SK-N-SH (cell line): ENCODE measurements at regions not wholly inside any gene's neighbourhood (a gene's known extent, or its start where the extent isn't known, plus 50 kb on each side); places are given as distances from the start of the nearest gene placed in this dataset.

Experiments used
- CTCF ChIA-PET: fragments of 300-600, 350-600 bp; formaldehyde crosslinking; extraction: SDS; loops from one replicate; lab custom pipeline; 2021; lab: Yijun Ruan, JAX
- POLR2A ChIA-PET: fragments of 350-600 bp; sonication (Branson Sonifier 250); formaldehyde crosslinking; extraction: SDS; loops from one replicate; lab custom pipeline; 2020; ENCODE audit warnings: antibody characterized with exemption, inconsistent platforms; lab: Yijun Ruan, JAX
- DNase-seq: peaks from one replicate; pipeline ENCODE4 v3.0.0; 2012
- H2AFZ ChIP-seq: fragments of 200-600 bp; sonication (generic); 2 replicates; pipeline ENCODE4 v1.8.1; 2016; ENCODE audit warnings: antibody characterized with exemption, mild to moderate bottlenecking, low read depth
- H3F3A ChIP-seq: fragments of 200-600 bp; sonication (generic); replicated peaks from 2 replicates; pipeline ENCODE3; 2016; ENCODE audit warnings: antibody characterized with exemption, mild to moderate bottlenecking; ENCODE audit not compliant: insufficient read depth
- H3K27ac ChIP-seq, 2 experiments: fragments of 200-500 bp in 1 of 2; fragments of 200-600 bp in 1 of 2; sonication (Bioruptor generic) in 1 of 2; sonication (generic), shearing (Covaris generic) in 1 of 2; 2 replicates each; pipeline versions ENCODE4 v1.5.1 to v1.6.1; 2014 to 2016; ENCODE audit warnings: low read depth in 2 of 2, inconsistent platforms in 1 of 2, low read length in 1 of 2, mild to moderate bottlenecking in 1 of 2, mixed read lengths in 1 of 2
- H3K27me3 ChIP-seq: fragments of 200-600 bp; sonication (generic), shearing (Covaris generic); 2 replicates; pipeline ENCODE4 v1.6.1; 2016; ENCODE audit warnings: mixed run types; ENCODE audit not compliant: insufficient read depth
- H3K36me3 ChIP-seq, 2 experiments: fragments of 200-500 bp in 1 of 2; fragments of 200-600 bp in 1 of 2; sonication (Bioruptor generic) in 1 of 2; sonication (generic) in 1 of 2; replicated peaks in 1 of 2; 2 replicates each; pipeline versions ENCODE3 to v1.5.1; 2014 to 2016; ENCODE audit warnings: low read length in 1 of 2, mild to moderate bottlenecking in 1 of 2; ENCODE audit not compliant: insufficient read depth in 2 of 2, control insufficient read depth in 1 of 2
- H3K4me1 ChIP-seq, 2 experiments: fragments of 200-500 bp in 1 of 2; fragments of 200-600 bp in 1 of 2; sonication (Bioruptor generic) in 1 of 2; sonication (generic), shearing (Covaris generic) in 1 of 2; 2 replicates each; pipeline versions ENCODE4 v1.5.1 to v1.6.1; 2014 to 2016; ENCODE audit warnings: low read depth in 1 of 2, low read length in 1 of 2, mixed run types in 1 of 2; ENCODE audit not compliant: insufficient read depth in 2 of 2, control insufficient read depth in 1 of 2
- H3K4me2 ChIP-seq: fragments of 200-600 bp; sonication (generic), shearing (Covaris generic); 2 replicates; pipeline ENCODE4 v1.6.1; 2017; ENCODE audit warnings: mixed run types
- H3K4me3 ChIP-seq, 2 experiments: fragments of 200-500 bp in 1 of 2; fragments of 200-600 bp in 1 of 2; sonication (Bioruptor generic) in 1 of 2; sonication (generic), shearing (Covaris generic) in 1 of 2; 2 replicates each; pipeline versions ENCODE4 v1.5.1 to v1.8.1; 2014 to 2016; ENCODE audit warnings: low read depth in 2 of 2, inconsistent platforms in 1 of 2, low read length in 1 of 2, mild to moderate bottlenecking in 1 of 2, mixed read lengths in 1 of 2, moderate library complexity in 1 of 2
- H3K79me2 ChIP-seq: fragments of 200-600 bp; sonication (generic); 2 replicates; pipeline ENCODE4 v1.8.1; 2017; ENCODE audit warnings: mild to moderate bottlenecking; ENCODE audit not compliant: insufficient read depth
- H3K9ac ChIP-seq: fragments of 200-600 bp; sonication (generic); 2 replicates; pipeline ENCODE4 v1.6.1; 2017; ENCODE audit warnings: mixed run types
- H3K9me2 ChIP-seq: fragments of 200-600 bp; sonication (generic); 2 replicates; pipeline ENCODE4 v1.6.1; 2017; ENCODE audit warnings: mixed run types
- H3K9me3 ChIP-seq: fragments of 200-600 bp; sonication (generic); 2 replicates; pipeline ENCODE4 v1.6.1; 2017; ENCODE audit warnings: mixed run types, mild to moderate bottlenecking, moderate library complexity
- H4K20me1 ChIP-seq: fragments of 200-600 bp; sonication (generic); 2 replicates; pipeline ENCODE4 v1.6.1; 2017; ENCODE audit warnings: mild to moderate bottlenecking, mixed run types; ENCODE audit not compliant: insufficient read depth
- ELF1 ChIP-seq: IDR thresholded peaks from 2 replicates; pipeline ENCODE4 v1.4.0; 2012
- EP300 ChIP-seq, 2 experiments: IDR thresholded peaks; 2 replicates each; pipeline versions ENCODE4 v1.4.0 to v1.6.1; 2012; ENCODE audit warnings: borderline replicate concordance in 1 of 2, low read depth in 1 of 2, low read length in 1 of 2
- EZH2phosphoT487 ChIP-seq: fragments of 200-600 bp; sonication (generic); IDR thresholded peaks from 2 replicates; pipeline ENCODE4 v1.6.1; 2017; ENCODE audit warnings: low read depth, mixed run types, mild to moderate bottlenecking, antibody characterized with exemption, moderate library complexity, borderline replicate concordance
- FOSL2 ChIP-seq: IDR thresholded peaks from 2 replicates; pipeline ENCODE4 v1.4.0; 2012; ENCODE audit warnings: low read depth, mild to moderate bottlenecking, moderate library complexity, borderline replicate concordance
- FOXJ3 ChIP-seq: sonication (generic); formaldehyde crosslinking; IDR thresholded peaks from 2 replicates; pipeline ENCODE4 v1.5.1; 2020; ENCODE audit warnings: mild to moderate bottlenecking, missing genetic modification reagents
- GABPA ChIP-seq: IDR thresholded peaks from 2 replicates; pipeline ENCODE4 v1.4.0; 2012; ENCODE audit warnings: low read depth, mild to moderate bottlenecking
- JUND ChIP-seq: IDR thresholded peaks from 2 replicates; pipeline ENCODE4 v1.4.0; 2012
- MEF2A ChIP-seq: IDR thresholded peaks from 2 replicates; pipeline ENCODE4 v1.4.0; 2012; ENCODE audit warnings: low read depth, borderline replicate concordance
- NFIC ChIP-seq: IDR thresholded peaks from 2 replicates; pipeline ENCODE4 v1.4.0; 2012; ENCODE audit warnings: borderline replicate concordance
- PBX3 ChIP-seq: IDR thresholded peaks from 2 replicates; pipeline ENCODE4; 2012
- POLR2AphosphoS5 ChIP-seq: IDR thresholded peaks from 2 replicates; pipeline ENCODE4 v1.6.1; 2012; ENCODE audit warnings: low read depth, low read length
- RCOR1 ChIP-seq: fragments of 150-350 bp; IDR thresholded peaks from 2 replicates; pipeline ENCODE4 v1.6.1; 2017; ENCODE audit warnings: antibody characterized with exemption, low read length
- SIN3A ChIP-seq: IDR thresholded peaks from 2 replicates; pipeline ENCODE4 v1.6.1; 2012; ENCODE audit warnings: low read depth, mild to moderate bottlenecking, low read length, moderate library complexity, borderline replicate concordance
- SMC3 ChIP-seq: IDR thresholded peaks from 2 replicates; pipeline ENCODE4 v1.6.1; 2012; ENCODE audit warnings: low read depth, low read length, improper control_type of control experiment
- TEAD4 ChIP-seq: IDR thresholded peaks from 2 replicates; pipeline ENCODE4 v1.4.0; 2012; ENCODE audit warnings: mild to moderate bottlenecking, borderline replicate concordance; ENCODE audit not compliant: insufficient read depth
- USF1 ChIP-seq: IDR thresholded peaks from 2 replicates; pipeline ENCODE4 v1.4.0; 2012; ENCODE audit warnings: low read depth, borderline replicate concordance
- WGBS: methylation state at CpG from one replicate; pipeline ENCODE4 v1.1.6; 2017; ENCODE audit warnings: low lambda C conversion rate; 5-methylcytosine and 5-hydroxymethylcytosine counted together
- TF ChIP-seq, protein P1 (sequence below): fragments of 150-350 bp; IDR thresholded peaks from 2 replicates; pipeline ENCODE4 v1.6.1; 2017; ENCODE audit warnings: antibody characterized with exemption, low read length, low read depth, borderline replicate concordance
- TF ChIP-seq, protein P2 (sequence below): fragments of 150-350 bp; IDR thresholded peaks from 2 replicates; pipeline ENCODE4 v1.6.1; 2016; ENCODE audit warnings: mild to moderate bottlenecking, low read depth, low read length

- Histone ChIP-seq H4K20me1 (no peaks in the 10 kb centered on the region), H3K36me3 (no peaks in the 10 kb centered on the region), H3K4me2 (no peak overlapping the region), H3K4me3 (no peak overlapping the region), H3K27me3 (no peaks in the 10 kb centered on the region), H3K9ac (no peak overlapping the region), H3K9me3 (no peaks in the 10 kb centered on the region), H3F3A (no peaks in the 10 kb centered on the region), H3K4me1 (no peaks in the 10 kb centered on the region), H2AFZ (no peak overlapping the region), H3K79me2 (no peaks in the 10 kb centered on the region), H3K9me2 (no peaks in the 10 kb centered on the region), H3K27ac (no peak overlapping the region)
- ChIA-PET CTCF (no interaction called here), POLR2A (no interaction called here)
- WGBS: 15% methylated on average over 2 of the region's 2 CpGs
- DNase-seq: no peak
- TF ChIP-seq GABPA: no peak
- no peak for TF ChIP-seq FOSL2
- TF ChIP-seq EZH2phosphoT487: no peak
- TF ChIP-seq, protein P1, sequence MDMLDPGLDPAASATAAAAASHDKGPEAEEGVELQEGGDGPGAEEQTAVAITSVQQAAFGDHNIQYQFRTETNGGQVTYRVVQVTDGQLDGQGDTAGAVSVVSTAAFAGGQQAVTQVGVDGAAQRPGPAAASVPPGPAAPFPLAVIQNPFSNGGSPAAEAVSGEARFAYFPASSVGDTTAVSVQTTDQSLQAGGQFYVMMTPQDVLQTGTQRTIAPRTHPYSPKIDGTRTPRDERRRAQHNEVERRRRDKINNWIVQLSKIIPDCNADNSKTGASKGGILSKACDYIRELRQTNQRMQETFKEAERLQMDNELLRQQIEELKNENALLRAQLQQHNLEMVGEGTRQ: no peak
These were observed 59.7 kb upstream of the RASGEF1B start for GRCh38 chr4:81531410-81531809.

DNA sequence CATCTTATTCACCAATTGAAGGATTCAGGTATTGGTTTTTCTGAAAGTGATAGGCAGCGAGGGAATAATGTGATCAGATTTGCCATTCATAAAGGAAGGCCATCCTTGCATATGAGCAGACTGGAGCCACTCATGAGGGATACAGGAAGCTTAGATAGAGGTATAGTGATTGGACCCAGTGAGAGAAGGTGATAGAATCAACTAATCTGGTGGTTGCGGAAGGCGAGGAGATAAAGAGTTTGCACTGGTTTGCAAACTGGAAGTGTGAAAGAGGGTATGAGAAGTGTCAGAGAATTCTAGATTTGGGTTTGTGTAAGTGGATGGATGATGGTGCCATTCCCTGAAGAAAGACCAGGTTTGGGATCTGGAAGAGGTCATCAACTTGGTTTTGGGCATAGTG lies 57.3 kb upstream of the RASGEF1B start:
- H3K9ac ChIP-seq: no peak overlapping the region
- ChIA-PET CTCF (interaction anchor here (0.8 kb wide), 1 partner anchor 62 kb away, joined by 4 read pairs; no protein-coding TSS in a partner anchor), POLR2A (no interaction called here)
- DNase-seq: no peak
- H3K27me3 ChIP-seq: no peaks in the 10 kb centered on the region
- H2AFZ ChIP-seq: no peak overlapping the region
- no peak for TF ChIP-seq TEAD4
- TF ChIP-seq NFIC: no peak
- no peak for TF ChIP-seq RCOR1
- TF ChIP-seq POLR2AphosphoS5: no peak
- TF ChIP-seq SMC3: no peak
- no peak for TF ChIP-seq SIN3A
- TF ChIP-seq, protein P1: no peak
- no peak for TF ChIP-seq MEF2A
- TF ChIP-seq, protein P2, sequence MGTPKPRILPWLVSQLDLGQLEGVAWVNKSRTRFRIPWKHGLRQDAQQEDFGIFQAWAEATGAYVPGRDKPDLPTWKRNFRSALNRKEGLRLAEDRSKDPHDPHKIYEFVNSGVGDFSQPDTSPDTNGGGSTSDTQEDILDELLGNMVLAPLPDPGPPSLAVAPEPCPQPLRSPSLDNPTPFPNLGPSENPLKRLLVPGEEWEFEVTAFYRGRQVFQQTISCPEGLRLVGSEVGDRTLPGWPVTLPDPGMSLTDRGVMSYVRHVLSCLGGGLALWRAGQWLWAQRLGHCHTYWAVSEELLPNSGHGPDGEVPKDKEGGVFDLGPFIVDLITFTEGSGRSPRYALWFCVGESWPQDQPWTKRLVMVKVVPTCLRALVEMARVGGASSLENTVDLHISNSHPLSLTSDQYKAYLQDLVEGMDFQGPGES: no peak
- TF ChIP-seq EP300 (IDR thresholded peaks at IDR 0.05; ENCODE audit: borderline replicate concordance in 1 of 2, low read depth in 1 of 2, low read length in 1 of 2): no peak
- TF ChIP-seq ELF1: no peak
- no peak for TF ChIP-seq FOXJ3 (CRISPR knock-in tag)
- TF ChIP-seq PBX3: no peak
- no peak for TF ChIP-seq USF1
- TF ChIP-seq JUND: no peak
- H3K79me2 ChIP-seq: no peaks in the 10 kb centered on the region
- no peak overlapping the region for H3K4me3 ChIP-seq
- H3K36me3 ChIP-seq: no peaks in the 10 kb centered on the region
- H3K27ac ChIP-seq: no peak overlapping the region
- H3K9me2 ChIP-seq: no peaks in the 10 kb centered on the region
- no peaks in the 10 kb centered on the region for H3F3A ChIP-seq
- H3K4me2 ChIP-seq: no peak overlapping the region
- no peaks in the 10 kb centered on the region for H3K4me1 ChIP-seq
- H3K9me3 ChIP-seq: no peaks in the 10 kb centered on the region
- no peaks in the 10 kb centered on the region for H4K20me1 ChIP-seq
- 4% methylated on average over 3 of the region's 3 CpGs for WGBS
